Thyroid gland (tissue), 4 donors: ENCODE measurements at regions not wholly inside any gene's neighbourhood (a gene's known extent, or its start where the extent isn't known, plus 50 kb on each side); places are given as distances from the start of the nearest gene placed in this dataset.

Source experiments
- POLR2A ChIP-seq, 2 donors: fragments of 450-650 bp; IDR thresholded peaks; one replicate each; pipeline ENCODE4 v1.6.1; 2017; ENCODE audit warnings: antibody characterized with exemption in 2 of 2, mild to moderate bottlenecking in 2 of 2, moderate library complexity in 1 of 2
- TF ChIP-seq, protein P1 (sequence below), 6 experiments: fragments of 200-600 bp in 3 of 6; fragments of 450-650 bp in 3 of 6; sonication (generic) in 3 of 6; IDR thresholded peaks; one replicate each; pipeline ENCODE4 v1.5.1; 2016 to 2019; ENCODE audit warnings: antibody characterized with exemption in 6 of 6, mild to moderate bottlenecking in 2 of 6, inconsistent platforms in 1 of 6, moderate library complexity in 1 of 6

DNA sequence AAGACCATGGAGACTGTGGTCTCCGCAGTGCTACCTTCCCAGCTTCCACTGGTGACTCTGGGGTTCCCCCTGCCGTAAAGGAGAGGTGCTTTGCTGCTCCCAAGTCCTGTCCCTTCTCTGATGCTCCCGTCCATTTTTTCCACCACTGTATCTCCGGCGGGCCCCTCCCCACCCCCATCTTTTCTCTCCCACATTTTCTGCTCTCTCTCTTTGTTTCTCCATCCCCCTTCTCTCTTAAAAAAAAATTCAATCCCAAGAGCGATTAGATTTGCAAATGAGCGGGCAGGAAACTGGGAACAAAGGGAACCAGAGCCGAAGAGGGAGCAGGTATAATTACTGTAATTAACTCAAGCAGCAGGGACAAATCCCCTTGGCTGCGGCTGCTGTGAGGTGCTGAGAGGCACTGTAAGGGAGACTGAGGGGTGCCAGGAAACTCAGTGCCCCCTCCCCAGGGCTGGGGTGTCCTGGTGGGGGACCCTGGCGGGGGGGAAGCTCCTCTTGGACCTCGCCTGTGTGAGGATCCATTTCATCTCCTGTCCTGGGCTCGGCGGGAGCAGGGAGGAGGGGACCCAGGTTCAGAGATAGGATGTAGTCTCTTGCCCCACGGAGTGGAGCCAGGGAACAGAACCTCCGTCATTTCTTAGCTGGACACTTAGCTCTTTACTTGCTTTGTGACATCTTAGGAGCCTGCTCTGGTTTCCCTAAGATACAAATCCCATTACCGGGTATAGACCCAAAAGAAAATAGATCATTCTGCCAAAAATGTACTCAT is 140.4 kb upstream of the NRXN3 start:
- TF ChIP-seq, protein P1, sequence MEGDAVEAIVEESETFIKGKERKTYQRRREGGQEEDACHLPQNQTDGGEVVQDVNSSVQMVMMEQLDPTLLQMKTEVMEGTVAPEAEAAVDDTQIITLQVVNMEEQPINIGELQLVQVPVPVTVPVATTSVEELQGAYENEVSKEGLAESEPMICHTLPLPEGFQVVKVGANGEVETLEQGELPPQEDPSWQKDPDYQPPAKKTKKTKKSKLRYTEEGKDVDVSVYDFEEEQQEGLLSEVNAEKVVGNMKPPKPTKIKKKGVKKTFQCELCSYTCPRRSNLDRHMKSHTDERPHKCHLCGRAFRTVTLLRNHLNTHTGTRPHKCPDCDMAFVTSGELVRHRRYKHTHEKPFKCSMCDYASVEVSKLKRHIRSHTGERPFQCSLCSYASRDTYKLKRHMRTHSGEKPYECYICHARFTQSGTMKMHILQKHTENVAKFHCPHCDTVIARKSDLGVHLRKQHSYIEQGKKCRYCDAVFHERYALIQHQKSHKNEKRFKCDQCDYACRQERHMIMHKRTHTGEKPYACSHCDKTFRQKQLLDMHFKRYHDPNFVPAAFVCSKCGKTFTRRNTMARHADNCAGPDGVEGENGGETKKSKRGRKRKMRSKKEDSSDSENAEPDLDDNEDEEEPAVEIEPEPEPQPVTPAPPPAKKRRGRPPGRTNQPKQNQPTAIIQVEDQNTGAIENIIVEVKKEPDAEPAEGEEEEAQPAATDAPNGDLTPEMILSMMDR (IDR thresholded peaks at IDR 0.05): peak in 2 of 6 experiments; percentile 28 to 47
- no peak for TF ChIP-seq POLR2A (IDR thresholded peaks at IDR 0.05)
